GM10266 (cell line): ENCODE measurements at regions not wholly inside any gene's neighbourhood (a gene's known extent, or its start where the extent isn't known, plus 50 kb on each side); places are given as distances from the start of the nearest gene placed in this dataset.

ENCODE experiments used
- DNase-seq: peaks from one replicate; pipeline ENCODE4 v3.0.0; 2012; ENCODE audit errors: extremely low spot score
- CTCF ChIP-seq: IDR thresholded peaks from 2 replicates; pipeline ENCODE4 v1.5.1; 2012; ENCODE audit warnings: mild to moderate bottlenecking, low read depth; ENCODE audit not compliant: control insufficient read depth, insufficient read depth; ENCODE audit errors: missing control alignments

- DNase-seq, result no peak
- TF ChIP-seq CTCF, result no peak
These were observed 99.4 kb upstream of the SLC2A1 start for GRCh38 chr1:43058056-43058455.

- no peak for TF ChIP-seq CTCF
- no peak for DNase-seq
These were observed 98.9 kb upstream of the SLC2A1 start for GRCh38 chr1:43057567-43057966.

- no peak for DNase-seq
These were observed 98.3 kb upstream of the SLC2A1 start for GRCh38 chr1:43056981-43057391.

GRCh38 chr1:43056460-43056859 lies 97.8 kb upstream of the SLC2A1 start:
- no peak for TF ChIP-seq CTCF
- DNase-seq, result no peak

More at GRCh38 chr1:43056981-43057391, 98.3 kb upstream of the SLC2A1 start:
- TF ChIP-seq CTCF, result no peak

- DNase-seq, result no peak
- no peak for TF ChIP-seq CTCF
These were observed 96.3 kb upstream of the SLC2A1 start for GRCh38 chr1:43054961-43055360.

- DNase-seq, result no peak
- no peak for TF ChIP-seq CTCF
These were observed 94.2 kb upstream of the SLC2A1 start for GRCh38 chr1:43052786-43053439.

- DNase-seq, result no peak
- TF ChIP-seq CTCF, result no peak
These were observed 93.7 kb upstream of the SLC2A1 start for GRCh38 chr1:43052322-43052721.
